ENCODE measurements at regions not wholly inside any gene's neighbourhood (a gene's known extent, or its start where the extent isn't known, plus 50 kb on each side); places are given as distances from the start of the nearest gene placed in this dataset.
"Not testable (repeated sequence)": the region's sequence is repeated elsewhere in the genome, so short reads cannot be mapped to it uniquely, and the experiment has no call there.

DNA sequence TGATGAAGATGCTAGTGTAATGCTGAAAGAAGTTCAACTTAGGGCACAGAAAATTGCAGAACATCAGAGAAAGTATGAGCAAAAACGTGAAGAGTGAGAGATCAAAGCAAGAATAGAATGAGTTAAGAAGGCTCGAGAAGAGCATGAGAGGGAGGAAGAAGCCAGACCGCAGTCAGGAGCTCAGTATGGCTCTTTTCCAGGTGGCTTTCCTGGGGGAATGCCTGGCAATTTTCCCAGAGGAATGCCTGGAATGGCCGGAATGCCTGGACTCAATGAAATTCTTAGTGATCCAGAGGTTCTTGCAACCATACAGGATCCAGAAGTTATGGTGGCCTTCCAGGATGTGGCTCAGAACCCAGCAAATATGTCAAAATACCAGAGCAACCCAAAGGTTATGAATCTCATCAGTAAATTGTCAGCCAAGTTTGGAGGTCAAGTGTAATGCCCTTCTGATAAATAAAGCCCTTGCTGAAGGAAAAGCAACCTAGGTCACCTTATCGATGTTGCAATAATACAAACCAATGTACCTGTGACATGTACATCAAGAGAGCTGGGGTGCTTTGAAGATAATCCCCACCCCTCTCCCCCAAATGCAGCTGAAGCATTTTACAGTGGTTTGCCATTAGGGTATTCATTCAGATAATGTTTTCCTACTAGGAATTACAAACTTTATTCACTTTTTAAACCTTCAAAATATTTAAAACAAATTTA, 277.9 kb downstream of the LPIN1 start:
- H3K27ac Mint-ChIP-seq, DNase-seq, H3K36me3 Mint-ChIP-seq, H3K4me3 Mint-ChIP-seq, CTCF ChIA-PET, H3K4me1 Mint-ChIP-seq: not testable (repeated sequence)
- H3K27me3 Mint-ChIP-seq, result peaks cover 15% of the 10 kb centered on the region
- peaks cover 33% of the 10 kb centered on the region for H3K9me3 Mint-ChIP-seq

DNA sequence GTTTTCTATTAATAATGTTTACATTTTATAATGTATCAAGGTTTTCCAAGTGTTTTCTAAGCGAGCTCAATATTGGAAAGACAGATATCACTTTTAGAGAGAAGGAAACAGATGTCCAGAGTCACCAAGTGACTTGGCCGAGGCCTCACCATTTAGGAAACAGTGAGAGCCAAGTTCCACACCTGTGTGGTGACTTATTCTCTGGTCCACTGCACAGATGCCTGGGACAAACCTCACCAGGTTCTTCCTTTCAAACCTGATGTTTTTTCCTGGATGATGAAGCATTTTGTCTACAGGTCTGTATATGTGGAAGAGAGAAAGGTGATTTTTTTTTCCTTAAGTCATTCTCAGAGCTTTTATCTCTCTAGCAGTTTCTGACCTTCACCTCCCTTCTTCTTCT, 280.7 kb downstream of the LPIN1 start:
- no peak overlapping the region for H3K4me3 Mint-ChIP-seq
- no peak for DNase-seq
- no peaks in the 10 kb centered on the region for H3K36me3 Mint-ChIP-seq
- CTCF ChIA-PET, result no interaction called here
- H3K4me1 Mint-ChIP-seq, result no peaks in the 10 kb centered on the region
- H3K9me3 Mint-ChIP-seq, result peaks cover 9% of the 10 kb centered on the region
- peaks cover 15% of the 10 kb centered on the region for H3K27me3 Mint-ChIP-seq
- no peak overlapping the region for H3K27ac Mint-ChIP-seq

DNA sequence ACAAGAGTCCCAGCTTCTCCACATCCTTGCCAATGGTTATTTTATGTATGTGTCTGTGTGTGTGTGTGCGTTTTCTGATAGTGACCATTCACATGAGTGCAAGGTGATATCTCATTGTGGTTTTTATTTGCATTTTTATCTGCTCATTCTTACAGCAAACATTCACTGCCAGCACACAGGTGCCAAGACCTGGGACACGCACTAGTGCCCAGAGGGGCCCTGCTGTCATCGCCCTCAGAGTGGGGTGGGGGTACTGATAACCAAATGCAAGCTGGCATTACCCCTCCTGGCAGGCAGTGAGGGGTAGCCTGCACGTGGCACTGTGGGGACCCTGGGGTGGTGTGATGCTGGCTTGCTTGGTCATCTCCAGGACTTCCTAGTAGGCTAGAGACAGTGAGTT, 285.4 kb downstream of the LPIN1 start:
- CTCF ChIA-PET, result no interaction called here
- Mint-ChIP-seq H3K27ac (no peak overlapping the region), H3K36me3 (no peaks in the 10 kb centered on the region), H3K9me3 (no peaks in the 10 kb centered on the region), H3K4me3 (no peak overlapping the region), H3K4me1 (peaks cover 18% of the 10 kb centered on the region), H3K27me3 (peaks cover 21% of the 10 kb centered on the region)
- no peak for DNase-seq

DNA sequence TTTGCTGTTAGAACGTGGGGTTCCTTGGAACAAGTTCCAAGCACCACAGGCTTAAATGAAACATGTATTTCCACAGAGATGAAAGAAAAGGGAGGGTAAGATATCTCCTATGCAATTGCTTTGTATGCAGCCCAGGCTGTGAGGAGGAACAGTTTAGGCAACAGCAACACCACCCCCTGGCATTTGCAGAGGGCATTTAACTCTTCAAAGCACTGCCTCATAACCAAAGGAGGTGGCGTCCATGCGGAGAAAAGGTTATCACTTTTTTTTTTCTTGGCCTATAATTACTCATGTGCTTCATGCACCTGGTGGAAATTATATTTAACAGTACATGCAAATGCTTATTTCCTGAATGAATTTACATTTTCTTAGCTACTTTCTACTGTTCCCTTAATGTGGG, 286.0 kb downstream of the LPIN1 start:
- Mint-ChIP-seq H3K36me3 (peaks cover 3% of the 10 kb centered on the region), H3K9me3 (peaks cover 3% of the 10 kb centered on the region), H3K4me1 (peaks cover 24% of the 10 kb centered on the region), H3K27me3 (peaks cover 18% of the 10 kb centered on the region), H3K4me3 (no peak overlapping the region), H3K27ac (no peak overlapping the region)
- CTCF ChIA-PET, result no interaction called here
- DNase-seq, result no peak

DNA sequence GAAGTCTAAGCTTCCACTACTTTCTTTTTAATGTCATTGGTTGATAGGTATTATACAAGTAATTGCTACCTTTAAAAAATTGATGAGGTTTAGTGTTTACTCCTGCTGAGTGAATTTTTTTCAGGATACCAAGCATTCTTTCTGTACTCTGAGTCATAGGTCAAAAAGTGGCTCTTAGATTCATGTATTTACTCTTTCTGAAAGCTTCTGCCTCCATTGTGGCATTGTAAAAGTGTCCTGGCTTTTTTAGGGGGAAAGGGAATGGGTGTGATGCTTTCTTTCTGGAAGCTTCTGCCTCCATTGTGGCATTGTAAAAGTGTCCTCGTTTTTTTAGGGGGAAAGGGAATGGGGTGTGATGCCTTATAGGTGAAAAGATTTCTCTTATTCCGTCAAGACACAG, 286.5 kb downstream of the LPIN1 start:
- H3K27ac Mint-ChIP-seq, result no peak overlapping the region
- CTCF ChIA-PET, result no interaction called here
- DNase-seq, result no peak
- H3K4me3 Mint-ChIP-seq, result no peak overlapping the region
- H3K4me1 Mint-ChIP-seq, result peaks cover 25% of the 10 kb centered on the region
- peaks cover 4% of the 10 kb centered on the region for H3K36me3 Mint-ChIP-seq
- H3K27me3 Mint-ChIP-seq, result peaks cover 18% of the 10 kb centered on the region
- peaks cover 7% of the 10 kb centered on the region for H3K9me3 Mint-ChIP-seq

DNA sequence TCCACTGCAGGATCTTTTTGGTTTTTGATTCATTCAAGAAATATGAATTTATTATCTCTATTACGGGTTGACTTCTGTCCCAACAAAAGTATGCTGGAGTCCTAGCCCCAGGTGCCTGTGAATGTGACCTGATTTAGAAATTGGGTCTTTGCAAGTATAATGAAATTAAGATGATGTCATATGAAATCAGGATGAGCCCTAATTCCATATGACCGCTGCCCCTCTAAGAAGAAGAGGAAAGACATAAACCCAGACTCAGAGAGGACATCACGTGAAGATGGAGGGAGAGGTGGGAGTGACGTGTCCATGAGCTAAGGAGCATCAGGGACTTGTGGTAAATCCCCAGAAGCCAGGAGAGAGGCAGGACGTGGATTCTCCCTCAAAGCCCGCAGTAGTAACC, 287.1 kb downstream of the LPIN1 start:
- H3K9me3 Mint-ChIP-seq, result peaks cover 7% of the 10 kb centered on the region
- no peak for DNase-seq
- peaks cover 25% of the 10 kb centered on the region for H3K4me1 Mint-ChIP-seq
- H3K4me3 Mint-ChIP-seq, result no peak overlapping the region
- CTCF ChIA-PET, result no interaction called here
- no peak overlapping the region for H3K27ac Mint-ChIP-seq
- peaks cover 18% of the 10 kb centered on the region for H3K27me3 Mint-ChIP-seq
- peaks cover 4% of the 10 kb centered on the region for H3K36me3 Mint-ChIP-seq

DNA sequence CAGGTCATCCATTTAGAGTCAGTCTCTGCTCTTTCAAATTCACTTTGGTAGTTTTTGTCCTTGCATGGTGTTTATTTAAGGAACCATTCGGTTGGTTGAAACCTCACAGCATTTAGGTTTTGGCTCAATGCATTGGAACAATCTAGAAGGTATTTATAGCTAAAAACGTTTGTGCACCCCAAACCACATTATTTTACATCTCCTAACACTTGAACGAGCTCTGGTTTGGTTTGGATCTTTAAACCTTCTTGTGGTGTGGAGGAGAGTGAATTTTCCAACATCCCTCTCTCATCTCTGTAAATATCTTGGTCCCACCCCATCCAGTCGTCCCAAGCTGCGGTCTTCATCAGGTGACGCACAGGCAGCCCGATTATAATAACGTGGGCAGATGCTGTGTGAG, 287.9 kb downstream of the LPIN1 start:
- DNase-seq, result no peak
- Mint-ChIP-seq H3K27me3 (peaks cover 18% of the 10 kb centered on the region), H3K9me3 (peaks cover 12% of the 10 kb centered on the region), H3K4me3 (no peak overlapping the region), H3K27ac (no peak overlapping the region), H3K4me1 (peaks cover 25% of the 10 kb centered on the region), H3K36me3 (peaks cover 4% of the 10 kb centered on the region)
- CTCF ChIA-PET, result no interaction called here

DNA sequence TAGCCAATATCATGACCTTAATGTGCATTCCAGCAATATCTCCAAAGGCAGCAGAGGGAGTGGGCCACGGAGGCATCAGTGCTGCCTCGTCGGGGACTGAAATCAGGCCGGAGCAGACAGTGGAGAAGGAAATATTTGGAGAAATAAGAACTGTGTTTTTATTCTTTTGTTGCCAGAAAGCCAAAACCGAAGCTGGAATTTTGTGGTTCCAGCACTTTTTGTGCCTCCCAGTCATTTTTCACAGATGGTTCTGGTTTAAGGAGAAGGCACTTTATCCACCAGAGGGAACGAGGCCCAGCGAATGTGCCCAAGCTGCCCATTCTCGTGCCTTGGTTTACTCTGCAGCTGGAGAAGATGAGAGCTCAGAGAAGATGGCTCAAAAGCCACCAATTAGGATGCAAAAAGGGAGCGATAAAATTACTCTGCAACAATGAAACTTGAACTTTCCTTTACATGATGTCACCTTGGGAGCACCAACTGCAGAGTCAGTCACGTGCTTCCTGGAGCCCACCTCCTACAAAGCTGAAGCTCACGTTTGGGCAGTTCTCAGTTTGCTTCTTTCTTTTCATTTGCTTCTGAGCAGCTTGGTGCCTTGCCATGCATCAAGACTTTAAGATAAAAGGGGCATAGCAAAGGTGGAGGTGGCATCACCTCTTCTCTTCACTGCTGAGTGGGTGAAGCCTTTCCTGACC, 288.7 kb downstream of the LPIN1 start:
- DNase-seq, result no peak
- Mint-ChIP-seq H3K27me3 (peaks cover 18% of the 10 kb centered on the region), H3K4me1 (peaks cover 25% of the 10 kb centered on the region), H3K36me3 (peaks cover 4% of the 10 kb centered on the region), H3K27ac (no peak overlapping the region), H3K4me3 (no peak overlapping the region), H3K9me3 (peaks cover 20% of the 10 kb centered on the region)
- CTCF ChIA-PET, result no interaction called here

DNA sequence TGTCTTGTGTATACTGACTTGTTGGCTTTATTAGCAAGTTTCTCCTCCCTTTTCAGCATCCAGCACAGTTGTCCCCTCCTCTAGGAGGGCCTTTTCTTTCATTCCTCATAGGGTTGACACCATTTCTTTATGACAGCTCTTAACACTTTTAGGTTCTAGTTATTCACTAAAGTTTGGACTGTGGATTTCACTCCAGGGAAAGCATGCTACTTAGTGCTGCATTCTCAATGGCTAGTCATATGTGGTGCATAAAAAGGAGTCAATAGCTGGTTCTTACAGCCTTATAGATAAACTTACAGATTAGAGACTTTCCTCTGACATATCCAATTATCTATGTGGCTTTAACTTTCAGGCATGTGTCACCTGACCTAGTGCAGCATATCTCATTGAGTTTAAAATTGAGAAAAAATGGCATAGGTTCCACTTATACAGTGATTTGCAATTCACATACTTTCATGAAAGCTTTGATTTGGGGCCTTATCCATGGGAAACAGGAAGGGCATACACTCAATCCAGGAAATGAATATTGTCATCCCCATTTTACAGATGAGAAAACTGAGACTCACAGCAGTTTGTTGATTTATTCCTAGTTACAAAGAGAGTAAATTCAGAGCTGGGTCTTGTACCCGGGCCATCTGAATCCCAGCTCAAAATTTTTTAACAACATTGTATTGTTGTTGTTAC, 289.7 kb downstream of the LPIN1 start:
- Mint-ChIP-seq H3K27ac (no peak overlapping the region), H3K4me3 (no peak overlapping the region), H3K27me3 (peaks cover 18% of the 10 kb centered on the region), H3K36me3 (peaks cover 4% of the 10 kb centered on the region), H3K4me1 (peaks cover 25% of the 10 kb centered on the region), H3K9me3 (peaks cover 27% of the 10 kb centered on the region)
- CTCF ChIA-PET, result no interaction called here
- no peak for DNase-seq

DNA sequence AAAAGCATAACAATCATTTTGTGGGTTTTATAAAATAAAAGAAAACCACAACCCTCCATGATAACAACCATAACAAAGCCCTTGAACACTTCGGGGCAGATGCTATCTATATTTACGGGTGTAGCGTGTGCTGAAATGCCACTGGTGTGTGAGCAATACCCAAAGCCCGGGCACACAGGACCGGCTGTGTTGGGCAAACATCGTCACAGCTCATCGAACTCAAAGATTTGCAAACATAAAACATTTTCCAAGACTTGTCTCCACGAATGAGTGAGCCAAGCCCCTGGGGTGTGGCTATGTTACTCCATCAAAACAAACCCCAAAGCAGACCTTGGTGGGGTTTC, 290.2 kb downstream of the LPIN1 start:
- DNase-seq, result no peak
- H3K36me3 Mint-ChIP-seq, result peaks cover 4% of the 10 kb centered on the region
- peaks cover 28% of the 10 kb centered on the region for H3K9me3 Mint-ChIP-seq
- H3K27me3 Mint-ChIP-seq, result peaks cover 18% of the 10 kb centered on the region
- CTCF ChIA-PET, result no interaction called here
- H3K4me3 Mint-ChIP-seq, result no peak overlapping the region
- H3K27ac Mint-ChIP-seq, result no peak overlapping the region
- peaks cover 25% of the 10 kb centered on the region for H3K4me1 Mint-ChIP-seq

DNA sequence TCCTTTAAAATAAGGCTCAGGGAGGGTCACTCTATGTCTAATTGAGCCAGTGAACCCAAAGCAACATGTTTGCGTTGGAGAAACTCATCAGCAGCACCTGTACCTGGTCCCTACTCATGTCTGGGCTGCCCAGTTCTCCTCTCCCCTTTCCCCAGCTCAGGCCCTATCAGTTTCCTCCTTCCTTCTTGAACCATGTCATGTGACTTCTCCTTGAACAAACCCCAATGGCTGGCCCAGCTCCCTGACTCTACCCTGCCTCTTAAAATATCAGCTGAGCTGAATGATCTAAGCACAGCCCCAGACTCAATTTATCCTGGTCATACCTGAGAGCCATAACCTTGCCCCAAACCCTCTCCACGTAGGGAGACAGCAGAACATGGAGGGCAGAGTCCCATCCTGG, 290.9 kb downstream of the LPIN1 start:
- Mint-ChIP-seq H3K27ac (no peak overlapping the region), H3K4me3 (no peak overlapping the region), H3K9me3 (peaks cover 32% of the 10 kb centered on the region), H3K27me3 (peaks cover 18% of the 10 kb centered on the region), H3K36me3 (peaks cover 4% of the 10 kb centered on the region), H3K4me1 (peaks cover 29% of the 10 kb centered on the region)
- CTCF ChIA-PET, result no interaction called here
- no peak for DNase-seq

DNA sequence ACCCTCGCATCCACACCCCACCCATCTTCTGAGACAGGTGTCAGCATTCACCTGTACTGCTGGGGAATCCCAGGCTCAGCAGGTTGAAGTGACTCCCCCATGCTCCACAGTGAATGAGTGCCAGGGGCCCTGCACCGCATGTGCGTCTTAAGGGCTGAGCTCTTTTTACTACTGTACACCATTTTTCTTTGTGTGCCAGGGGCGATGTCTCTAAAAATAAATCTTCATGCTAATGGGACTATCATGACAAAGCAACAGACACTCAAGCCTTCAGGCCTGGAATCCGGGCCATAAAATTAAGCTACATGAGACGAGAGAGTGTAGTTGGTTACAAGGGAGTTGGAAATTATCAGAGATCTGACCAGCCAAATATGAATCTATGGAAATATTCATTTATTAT, 294.8 kb downstream of the LPIN1 start:
- Mint-ChIP-seq H3K27me3 (peaks cover 5% of the 10 kb centered on the region), H3K9me3 (peaks cover 42% of the 10 kb centered on the region), H3K36me3 (peaks cover 8% of the 10 kb centered on the region), H3K4me3 (no peak overlapping the region), H3K4me1 (peaks cover 55% of the 10 kb centered on the region), H3K27ac (no peak overlapping the region)
- DNase-seq, result no peak
- CTCF ChIA-PET, result no interaction called here

DNA sequence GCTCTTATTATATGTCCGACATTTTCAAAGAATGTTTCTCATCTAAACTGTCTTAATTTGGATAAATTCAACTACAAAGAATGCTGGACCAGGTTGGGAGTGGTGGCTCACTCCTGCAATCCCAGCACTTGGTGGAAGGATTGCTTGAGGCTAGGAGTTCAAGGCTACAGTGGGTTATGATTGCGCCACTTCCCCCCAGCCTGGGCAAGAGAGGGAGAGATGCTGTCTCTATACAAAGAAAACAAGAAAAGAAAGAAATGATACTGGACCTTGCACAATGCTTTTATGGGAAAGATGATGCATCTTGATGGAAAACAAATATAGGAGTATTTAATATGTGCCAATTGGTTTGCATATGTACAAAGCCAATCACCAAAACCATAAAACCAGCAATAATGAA, 296.7 kb downstream of the LPIN1 start:
- Mint-ChIP-seq H3K4me3 (no peak overlapping the region), H3K27me3 (peaks cover 5% of the 10 kb centered on the region), H3K36me3 (peaks cover 3% of the 10 kb centered on the region), H3K9me3 (peaks cover 36% of the 10 kb centered on the region), H3K4me1 (peaks cover 56% of the 10 kb centered on the region), H3K27ac (peak overlapping the region; percentile 66)
- CTCF ChIA-PET, result no interaction called here
- no peak for DNase-seq

DNA sequence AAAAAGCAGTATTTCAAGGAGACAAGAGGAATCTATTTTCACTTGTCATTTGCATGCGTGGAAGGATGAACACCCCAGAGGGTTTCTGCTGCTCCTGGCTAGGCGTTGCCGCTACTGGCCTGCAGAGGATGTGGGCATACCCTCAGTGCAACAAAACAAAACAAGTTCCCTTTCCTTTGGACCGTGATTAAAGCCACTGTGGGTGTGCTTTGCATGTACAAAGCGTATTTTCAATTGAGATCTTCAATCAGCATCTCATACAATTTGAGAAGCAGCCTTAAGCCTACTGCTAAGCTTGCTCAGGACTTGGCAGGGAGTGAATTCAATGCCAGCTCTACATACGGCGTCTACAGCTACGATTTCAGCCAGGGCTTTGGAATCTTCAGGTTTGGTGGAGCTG, 298.4 kb downstream of the LPIN1 start:
- Mint-ChIP-seq H3K4me3 (peak overlapping the region; percentile 4), H3K36me3 (peaks cover 3% of the 10 kb centered on the region), H3K4me1 (peaks cover 63% of the 10 kb centered on the region), H3K9me3 (peaks cover 26% of the 10 kb centered on the region), H3K27me3 (peaks cover 5% of the 10 kb centered on the region), H3K27ac (peak overlapping the region; percentile 93)
- DNase-seq, result peak; percentile 78
- CTCF ChIA-PET, result no interaction called here

DNA sequence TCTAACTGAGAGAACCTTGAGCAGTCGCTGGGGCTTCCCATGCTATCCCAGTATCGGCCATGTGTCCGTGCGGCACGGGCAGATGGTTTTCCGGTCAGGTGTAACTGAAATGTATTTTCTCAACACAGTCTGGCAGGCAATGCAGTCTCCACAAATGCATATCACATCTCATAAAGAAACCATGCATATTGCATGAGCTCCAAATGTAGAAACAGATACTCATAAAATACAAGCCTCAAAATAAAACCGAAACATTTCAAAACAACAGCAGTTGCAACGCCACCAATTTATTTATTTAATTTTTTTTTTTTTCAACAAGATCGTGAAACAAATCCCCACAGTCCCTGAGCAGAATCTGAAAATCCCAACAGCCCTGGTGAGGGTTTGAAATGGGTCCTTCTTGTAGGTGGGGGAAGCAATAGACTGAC, 299.4 kb downstream of the LPIN1 start:
- H3K4me3 Mint-ChIP-seq, result no peak overlapping the region
- peaks cover 3% of the 10 kb centered on the region for H3K36me3 Mint-ChIP-seq
- no peak overlapping the region for H3K27ac Mint-ChIP-seq
- CTCF ChIA-PET, result interaction anchor here (0.6 kb wide), 1 partner anchor 629 kb away, joined by 3 read pairs; no protein-coding TSS in a partner anchor
- no peak for DNase-seq
- peaks cover 69% of the 10 kb centered on the region for H3K4me1 Mint-ChIP-seq
- H3K9me3 Mint-ChIP-seq, result peaks cover 17% of the 10 kb centered on the region
- peaks cover 5% of the 10 kb centered on the region for H3K27me3 Mint-ChIP-seq
